Loucy (cell line): ENCODE measurements at regions not wholly inside any gene's neighbourhood (a gene's known extent, or its start where the extent isn't known, plus 50 kb on each side); places are given as distances from the start of the nearest gene placed in this dataset.

Source experiments
- H2AFZ ChIP-seq: fragments of 200-600 bp; sonication (generic); 2 replicates; pipeline ENCODE4 v1.6.0; 2016; ENCODE audit warnings: antibody characterized with exemption, mild to moderate bottlenecking, low read length, moderate library complexity
- H3F3A ChIP-seq: fragments of 200-600 bp; 2 replicates; pipeline ENCODE4 v1.6.0; 2016; ENCODE audit warnings: antibody characterized with exemption, low read depth, mild to moderate bottlenecking
- H3K27me3 ChIP-seq: fragments of 200-600 bp; sonication (generic); 2 replicates; pipeline ENCODE4 v1.6.1; 2014; ENCODE audit warnings: low read length, mild to moderate bottlenecking; ENCODE audit not compliant: insufficient read depth, poor library complexity, severe bottlenecking
- H3K36me3 ChIP-seq: fragments of 200-600 bp; sonication (generic); 2 replicates; pipeline ENCODE4 v1.6.1; 2016; ENCODE audit warnings: low read length; ENCODE audit not compliant: insufficient read depth
- H3K4me1 ChIP-seq: fragments of 200-600 bp; sonication (generic); 2 replicates; pipeline ENCODE4 v1.5.1; 2014; ENCODE audit warnings: low read length, mild to moderate bottlenecking; ENCODE audit not compliant: insufficient read depth, poor library complexity, severe bottlenecking
- H3K4me2 ChIP-seq: fragments of 200-600 bp; sonication (generic); 2 replicates; pipeline ENCODE4 v1.6.0; 2014; ENCODE audit warnings: antibody characterized with exemption, low read length, low read depth, mild to moderate bottlenecking; ENCODE audit not compliant: poor library complexity, severe bottlenecking
- H3K4me3 ChIP-seq: fragments of 200-600 bp; sonication (generic); 2 replicates; pipeline ENCODE4 v1.5.1; 2014; ENCODE audit warnings: low read length, mild to moderate bottlenecking, mixed read lengths; ENCODE audit not compliant: poor library complexity, severe bottlenecking
- H3K79me2 ChIP-seq: fragments of 200-600 bp; sonication (generic); 2 replicates; pipeline ENCODE4 v1.6.1; 2014; ENCODE audit warnings: low read length; ENCODE audit not compliant: insufficient read depth
- H3K9ac ChIP-seq: fragments of 200-600 bp; sonication (generic); 2 replicates; pipeline ENCODE4 v1.6.0; 2014; ENCODE audit warnings: mild to moderate bottlenecking, low read depth, low read length, moderate library complexity; ENCODE audit not compliant: poor library complexity, severe bottlenecking
- H3K9me2 ChIP-seq: fragments of 200-600 bp; sonication (generic); replicated peaks from 2 replicates; pipeline ENCODE4 v1.6.1; 2016; ENCODE audit warnings: low read depth, low read length, mixed read lengths
- H3K9me3 ChIP-seq: fragments of 200-600 bp; sonication (generic); 2 replicates; pipeline ENCODE4 v1.6.1; 2014; ENCODE audit warnings: mild to moderate bottlenecking, antibody characterized with exemption, low read length, low read depth; ENCODE audit not compliant: insufficient read depth
- H4K20me1 ChIP-seq: fragments of 200-600 bp; sonication (generic); 2 replicates; pipeline ENCODE4 v1.6.0; 2014; ENCODE audit warnings: antibody characterized with exemption, low read length, mild to moderate bottlenecking; ENCODE audit not compliant: insufficient read depth, poor library complexity, severe bottlenecking
- CTCF ChIP-seq: fragments of 200-600 bp; sonication (generic); conservative IDR thresholded peaks from 2 replicates; pipeline ENCODE4 v1.5.1; 2014; ENCODE audit warnings: mild to moderate bottlenecking, antibody characterized with exemption, low read length
- EZH2phosphoT487 ChIP-seq: fragments of 200-600 bp; IDR thresholded peaks from 2 replicates; pipeline ENCODE4 v1.6.1; 2018; ENCODE audit warnings: antibody characterized with exemption, mild to moderate bottlenecking, moderate library complexity, borderline replicate concordance

- no peaks in the 10 kb centered on the region for H3K36me3 ChIP-seq
- peak overlapping the region; percentile 87 for H3K9ac ChIP-seq
- no peaks in the 10 kb centered on the region for H3K9me3 ChIP-seq
- H3F3A ChIP-seq: no peaks in the 10 kb centered on the region
- H3K4me2 ChIP-seq: peak overlapping the region; percentile 93
- TF ChIP-seq CTCF: no peak
- no peak for TF ChIP-seq EZH2phosphoT487
- H4K20me1 ChIP-seq: no peaks in the 10 kb centered on the region
- H3K9me2 ChIP-seq: no peaks in the 10 kb centered on the region
- peaks cover 55% of the 10 kb centered on the region for H3K4me1 ChIP-seq
- peak overlapping the region; percentile 20; the same call in 1 of the 2 replicates for H2AFZ ChIP-seq
- peaks cover 35% of the 10 kb centered on the region for H3K79me2 ChIP-seq
- H3K4me3 ChIP-seq: peak overlapping the region; percentile 74
- no peaks in the 10 kb centered on the region for H3K27me3 ChIP-seq
Measured at GRCh38 chr7:130961128-130961601, 227.2 kb upstream of the KLF14 start.

GRCh38 chr7:130962109-130962508, 228.1 kb upstream of the KLF14 start:
- peaks cover 25% of the 10 kb centered on the region for H3K79me2 ChIP-seq
- peak overlapping the region; percentile 49 for H3K9ac ChIP-seq
- H3K36me3 ChIP-seq: no peaks in the 10 kb centered on the region
- H3K4me2 ChIP-seq: peak overlapping the region; percentile 93
- H3K27me3 ChIP-seq: no peaks in the 10 kb centered on the region
- H3K9me3 ChIP-seq: no peaks in the 10 kb centered on the region
- no peak overlapping the region for H3K4me3 ChIP-seq
- TF ChIP-seq EZH2phosphoT487: no peak
- TF ChIP-seq CTCF: no peak
- H3K9me2 ChIP-seq: no peaks in the 10 kb centered on the region
- peaks cover 45% of the 10 kb centered on the region for H3K4me1 ChIP-seq
- H4K20me1 ChIP-seq: no peaks in the 10 kb centered on the region
- H2AFZ ChIP-seq: no peak overlapping the region
- H3F3A ChIP-seq: no peaks in the 10 kb centered on the region

GRCh38 chr7:130963339-130963738, 229.3 kb upstream of the KLF14 start:
- H3K4me3 ChIP-seq: no peak overlapping the region
- no peaks in the 10 kb centered on the region for H3K27me3 ChIP-seq
- no peaks in the 10 kb centered on the region for H3F3A ChIP-seq
- H4K20me1 ChIP-seq: no peaks in the 10 kb centered on the region
- H2AFZ ChIP-seq: no peak overlapping the region
- H3K4me1 ChIP-seq: peaks cover 33% of the 10 kb centered on the region
- no peaks in the 10 kb centered on the region for H3K9me2 ChIP-seq
- no peak overlapping the region for H3K4me2 ChIP-seq
- no peaks in the 10 kb centered on the region for H3K36me3 ChIP-seq
- TF ChIP-seq CTCF (no peak), EZH2phosphoT487 (no peak)
- no peak overlapping the region for H3K9ac ChIP-seq
- H3K9me3 ChIP-seq: no peaks in the 10 kb centered on the region
- H3K79me2 ChIP-seq: peaks cover 15% of the 10 kb centered on the region
